HG03432 (cell line): ENCODE measurements at regions not wholly inside any gene's neighbourhood (a gene's known extent, or its start where the extent isn't known, plus 50 kb on each side); places are given as distances from the start of the nearest gene placed in this dataset.
A peak's percentile ranks its signal among the peaks of the same experiment; 100 is the strongest.

ENCODE experiments used
- ATAC-seq: cut with Tn5 transposase; IDR thresholded peaks from one replicate; pipeline ENCODE4 v1.9.1; 2021; ENCODE audit warnings: mild to moderate bottlenecking, moderate library complexity; ENCODE audit not compliant: unreplicated experiment

DNA sequence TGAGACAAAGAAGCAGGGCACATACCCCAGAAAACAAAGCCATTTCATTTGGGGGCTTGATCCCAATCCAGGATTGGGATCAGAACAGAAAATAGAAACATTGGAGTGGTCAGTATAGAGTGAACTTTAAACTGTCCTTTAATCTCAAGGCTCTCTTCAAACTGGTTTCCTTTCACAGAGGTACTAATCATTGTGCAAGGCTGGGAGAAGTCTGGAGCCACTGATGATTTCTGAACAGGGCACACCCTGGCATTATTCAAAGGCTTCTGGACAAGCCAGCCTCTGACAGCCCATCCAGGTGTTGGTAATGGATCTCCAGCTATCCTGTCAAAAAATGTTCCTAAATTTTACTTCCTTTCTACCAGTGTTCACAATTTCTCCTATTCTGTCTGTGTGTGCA, 244.5 kb downstream of the DDX3Y start:
- ATAC-seq = no peak

DNA sequence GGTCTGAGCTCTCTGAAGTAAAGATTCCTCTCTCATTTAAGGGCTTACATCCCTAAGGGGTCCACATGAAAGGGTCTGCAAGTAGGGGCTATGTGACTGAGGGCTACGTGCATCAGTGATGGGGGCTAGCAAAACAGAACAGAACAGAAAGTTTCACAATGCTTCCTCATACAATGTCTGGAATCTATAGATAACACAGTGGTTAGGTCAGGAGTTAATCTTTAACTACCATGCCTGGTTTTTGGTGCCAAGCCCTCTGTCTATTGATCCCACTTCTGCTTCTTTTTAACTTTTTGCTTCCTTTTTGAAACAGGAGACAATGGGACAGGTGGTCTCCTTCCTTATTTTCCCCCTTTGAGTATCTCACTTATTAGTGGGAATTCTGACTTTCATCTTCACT, 263.0 kb downstream of the DDX3Y start:
- peak; percentile 50 for ATAC-seq

DNA sequence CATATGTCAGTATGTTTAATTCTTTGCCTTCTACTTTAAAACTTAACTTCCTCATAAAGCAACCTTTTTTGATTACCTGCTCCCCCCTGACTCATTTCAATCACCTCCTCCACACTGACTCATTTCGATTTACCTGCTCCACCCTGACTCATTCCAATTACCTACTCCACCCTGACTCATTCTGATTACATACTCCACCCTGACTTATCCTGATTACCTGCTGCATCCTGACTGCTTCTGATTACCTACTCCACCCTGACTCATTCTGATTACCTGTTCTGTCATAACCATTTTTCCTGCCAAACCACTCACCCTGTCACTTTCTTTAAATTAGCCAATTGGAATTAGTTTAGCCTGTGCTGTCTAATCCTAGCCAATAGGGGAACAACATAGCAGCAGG, 263.6 kb downstream of the DDX3Y start:
- no peak for ATAC-seq
